Activated CD8-positive, alpha-beta memory T cell treated with anti-CD3 and anti-CD28 coated beads, Interleukin-2, amount 10 ng/mL, durations not matched to agents 7 days and 5 days (primary cell): ENCODE measurements at regions not wholly inside any gene's neighbourhood (a gene's known extent, or its start where the extent isn't known, plus 50 kb on each side); places are given as distances from the start of the nearest gene placed in this dataset. TPM values are rescaled to one million over a fixed set of nuclear protein-coding genes. Genes with fewer than 3 reads are reported as not detected.

Experiments used
- ATAC-seq: fragments of 150-1000 bp; cut with Tn5 transposase; one replicate; pipeline ENCODE4 v1.10.0; 2021; ENCODE audit warnings: moderate library complexity
- CTCF ChIA-PET: fragments of 350-600 bp; sonication (Branson Sonifier 250); formaldehyde crosslinking; loops from one replicate; lab custom pipeline; 2021; ENCODE audit warnings: antibody characterized with exemption; lab: Charles Lee
- DNase-seq: peaks from one replicate; pipeline ENCODE4 v3.0.0-alpha.2; 2020
- H3K27ac Mint-ChIP-seq: one replicate; pipeline ENCODE4 v1.8.0; 2021; ENCODE audit warnings: mild to moderate bottlenecking, mixed read lengths
- H3K27me3 Mint-ChIP-seq: one replicate; pipeline ENCODE4 v1.8.0; 2021; ENCODE audit warnings: mixed read lengths
- H3K36me3 Mint-ChIP-seq: one replicate; pipeline ENCODE4 v1.8.0; 2021; ENCODE audit warnings: mild to moderate bottlenecking, mixed read lengths
- H3K4me1 Mint-ChIP-seq: one replicate; pipeline ENCODE4 v1.8.0; 2021; ENCODE audit warnings: mixed read lengths
- H3K4me3 Mint-ChIP-seq: one replicate; pipeline ENCODE4 v1.8.0; 2021; ENCODE audit warnings: mild to moderate bottlenecking, moderate library complexity, mixed read lengths
- H3K9me3 Mint-ChIP-seq: one replicate; pipeline ENCODE4 v1.8.0; 2022; ENCODE audit warnings: low read depth, mixed read lengths
- microRNA-seq: library from miRNA; unstranded; fragments of <30 nt; microRNA quantifications from one replicate; pipeline ENCODE4 v1.2.0, GENCODE V29; 2022

- Mint-ChIP-seq H3K9me3 (no peaks in the 10 kb centered on the region), H3K27me3 (no peaks in the 10 kb centered on the region), H3K36me3 (no peaks in the 10 kb centered on the region), H3K4me3 (no peak overlapping the region), H3K27ac (no peak overlapping the region), H3K4me1 (no peaks in the 10 kb centered on the region)
- CTCF ChIA-PET: no interaction called here
- ATAC-seq (no peak), DNase-seq (no peak)
Observed at GRCh38 chr6:127030836-127031235, 87.6 kb upstream of the RSPO3 start.

GRCh38 chr6:127031511-127031910 is 87.0 kb upstream of the RSPO3 start:
- no peak for ATAC-seq
- H3K4me1 Mint-ChIP-seq: no peaks in the 10 kb centered on the region
- DNase-seq: no peak

GRCh38 chr6:127032971-127033370 is 85.5 kb upstream of the RSPO3 start:
- Mint-ChIP-seq H3K36me3 (no peaks in the 10 kb centered on the region), H3K27me3 (no peaks in the 10 kb centered on the region), H3K27ac (no peak overlapping the region), H3K4me3 (no peak overlapping the region), H3K4me1 (no peaks in the 10 kb centered on the region), H3K9me3 (no peaks in the 10 kb centered on the region)
- ATAC-seq: no peak
- CTCF ChIA-PET: no interaction called here
- DNase-seq: no peak

More at GRCh38 chr6:127031511-127031910, 87.0 kb upstream of the RSPO3 start:
- CTCF ChIA-PET: no interaction called here
- Mint-ChIP-seq H3K36me3 (no peaks in the 10 kb centered on the region), H3K27me3 (no peaks in the 10 kb centered on the region), H3K27ac (no peak overlapping the region), H3K9me3 (no peaks in the 10 kb centered on the region), H3K4me3 (no peak overlapping the region)

DNA sequence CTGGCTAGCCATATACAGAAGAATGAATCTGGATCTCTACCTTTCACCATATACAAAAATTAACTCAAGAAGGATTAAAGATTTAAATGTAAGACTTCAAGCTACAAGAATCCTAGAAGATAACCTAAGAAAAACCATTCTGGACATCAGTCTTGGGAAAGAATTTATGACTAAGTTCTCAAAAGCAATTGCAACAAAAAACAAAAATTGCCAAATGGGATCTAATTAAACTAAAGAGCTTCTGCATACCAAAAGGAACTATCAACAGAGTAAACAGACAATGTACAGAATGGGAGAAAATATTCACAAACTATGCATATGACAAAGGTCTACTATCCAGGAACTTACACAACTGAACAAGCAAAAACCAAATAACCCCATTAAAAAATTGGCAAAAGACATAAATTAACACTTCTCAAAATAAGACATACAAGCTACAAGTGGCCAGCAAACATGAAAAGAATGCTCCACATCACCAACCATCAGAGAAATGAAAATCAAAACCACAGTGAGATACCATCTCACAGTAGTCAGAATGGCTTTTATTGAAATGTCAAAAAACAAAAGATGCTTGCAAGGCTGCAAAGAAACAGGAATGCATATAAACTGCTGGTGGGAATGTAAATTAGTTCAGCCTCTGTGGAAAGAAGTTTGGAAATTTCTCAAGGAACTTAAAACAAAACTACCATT is 66.8 kb upstream of the RSPO3 start:
- no peak for ATAC-seq
- H3K36me3 Mint-ChIP-seq: no peaks in the 10 kb centered on the region
- H3K4me1 Mint-ChIP-seq: no peaks in the 10 kb centered on the region

DNA sequence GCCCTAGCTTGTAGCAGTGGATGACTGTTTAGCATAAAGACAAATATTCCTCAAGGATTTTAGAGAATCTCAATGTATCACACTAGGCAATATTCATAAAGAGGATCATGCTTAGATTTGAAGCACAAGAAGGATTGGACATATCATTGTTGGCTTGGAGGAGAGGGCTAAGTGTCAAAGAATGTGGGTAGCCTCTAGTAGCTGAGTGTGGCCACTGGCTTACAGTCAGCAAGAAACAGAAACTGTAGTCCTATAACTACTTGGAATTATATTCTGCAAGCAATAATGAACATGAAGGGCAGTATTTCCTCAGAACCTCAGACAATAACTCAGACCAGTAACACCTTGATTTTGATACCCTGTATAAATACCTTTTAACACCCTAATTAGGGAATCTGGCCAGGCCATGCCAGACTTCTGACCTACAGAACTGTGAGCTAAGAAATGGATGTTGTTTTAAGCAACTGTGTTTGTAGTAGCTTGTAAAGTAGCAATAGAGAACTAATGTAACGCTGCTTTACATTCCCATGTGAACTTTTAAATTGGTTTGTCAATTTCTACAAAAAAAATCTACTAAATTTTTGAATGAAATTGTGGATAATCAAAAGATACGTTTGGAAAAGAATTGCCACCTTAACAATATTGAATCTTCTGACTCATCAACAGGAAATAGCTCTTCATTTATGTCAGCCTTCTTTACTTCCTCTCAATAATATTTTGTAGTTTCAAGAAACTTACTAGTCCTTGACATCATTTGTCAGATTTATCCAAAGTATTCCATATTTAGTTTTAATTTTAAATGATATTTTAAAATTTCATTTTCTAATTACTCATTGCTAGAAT is 65.2 kb upstream of the RSPO3 start:
- Mint-ChIP-seq H3K9me3 (peaks cover 2% of the 10 kb centered on the region), H3K4me1 (no peaks in the 10 kb centered on the region)

More for the DNA sequence above, 66.8 kb upstream of the RSPO3 start:
- Mint-ChIP-seq H3K4me3 (no peak overlapping the region), H3K27me3 (no peaks in the 10 kb centered on the region), H3K9me3 (peaks cover 2% of the 10 kb centered on the region), H3K27ac (no peak overlapping the region)
- CTCF ChIA-PET: no interaction called here
- DNase-seq: no peak

DNA sequence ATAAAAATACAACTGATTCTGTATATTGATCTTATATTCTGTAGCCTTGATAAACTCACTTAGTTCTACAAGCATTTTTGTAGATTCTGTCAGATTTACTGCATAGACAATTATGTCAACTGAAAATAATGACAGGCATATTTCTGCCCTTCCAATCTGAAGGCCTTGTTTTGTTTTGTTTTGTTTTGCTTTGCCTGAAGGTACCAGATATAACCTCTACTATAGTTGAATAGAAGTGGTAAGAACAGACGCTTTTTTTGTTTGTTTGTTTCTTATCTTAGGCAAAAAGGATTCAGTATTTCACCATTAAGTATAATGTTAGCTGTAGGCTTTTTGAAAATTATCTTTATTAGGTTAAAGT is 64.6 kb upstream of the RSPO3 start:
- H3K27ac Mint-ChIP-seq: no peak overlapping the region
- H3K4me1 Mint-ChIP-seq: no peaks in the 10 kb centered on the region
- DNase-seq (no peak), ATAC-seq (no peak)
- H3K36me3 Mint-ChIP-seq: no peaks in the 10 kb centered on the region
- H3K4me3 Mint-ChIP-seq: no peak overlapping the region
- H3K9me3 Mint-ChIP-seq: peaks cover 2% of the 10 kb centered on the region
- CTCF ChIA-PET: interaction anchor here (1.4 kb wide), 1 partner anchor 10 kb away, joined by 3 read pairs; no protein-coding TSS in a partner anchor
- H3K27me3 Mint-ChIP-seq: no peaks in the 10 kb centered on the region

More for the DNA sequence above, 65.2 kb upstream of the RSPO3 start:
- H3K4me3 Mint-ChIP-seq: no peak overlapping the region
- no peaks in the 10 kb centered on the region for H3K27me3 Mint-ChIP-seq
- no peaks in the 10 kb centered on the region for H3K36me3 Mint-ChIP-seq
- CTCF ChIA-PET: interaction anchor here (1.4 kb wide), 1 partner anchor 9 kb away, joined by 3 read pairs; no protein-coding TSS in a partner anchor
- H3K27ac Mint-ChIP-seq: no peak overlapping the region
- ATAC-seq: no peak
- DNase-seq: no peak

DNA sequence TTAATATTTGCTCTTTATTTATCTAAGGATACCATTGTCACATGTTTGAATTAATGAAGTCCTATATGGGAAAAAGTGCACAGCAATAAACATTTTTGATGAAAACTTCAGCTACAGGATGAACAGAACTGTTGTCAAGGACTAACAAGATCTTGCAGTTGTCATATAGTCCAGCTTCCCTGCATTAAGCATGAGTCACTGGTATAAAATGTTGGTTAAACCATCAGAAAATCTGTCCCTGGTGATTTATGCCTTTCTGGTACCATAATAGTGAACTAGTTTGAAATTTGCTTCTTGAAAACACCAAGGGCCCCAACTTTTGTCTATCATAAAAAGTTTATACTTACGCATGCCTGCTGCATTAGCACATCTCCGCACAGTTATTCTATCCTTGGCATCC is 60.4 kb upstream of the RSPO3 start:
- peaks cover 2% of the 10 kb centered on the region for H3K27me3 Mint-ChIP-seq
- H3K9me3 Mint-ChIP-seq: no peaks in the 10 kb centered on the region
- H3K36me3 Mint-ChIP-seq: no peaks in the 10 kb centered on the region
- no peak for ATAC-seq
- DNase-seq: no peak
- CTCF ChIA-PET: no interaction called here
- H3K27ac Mint-ChIP-seq: no peak overlapping the region
- H3K4me1 Mint-ChIP-seq: no peaks in the 10 kb centered on the region
- H3K4me3 Mint-ChIP-seq: no peak overlapping the region

GRCh38 chr6:127058936-127059335 is 59.5 kb upstream of the RSPO3 start:
- no peak overlapping the region for H3K27ac Mint-ChIP-seq
- no peak for ATAC-seq
- H3K27me3 Mint-ChIP-seq: peaks cover 2% of the 10 kb centered on the region
- H3K36me3 Mint-ChIP-seq: no peaks in the 10 kb centered on the region
- DNase-seq: no peak
- H3K4me1 Mint-ChIP-seq: no peaks in the 10 kb centered on the region
- CTCF ChIA-PET: no interaction called here
- no peak overlapping the region for H3K4me3 Mint-ChIP-seq
- H3K9me3 Mint-ChIP-seq: no peaks in the 10 kb centered on the region

Small RNA genes in the stretch of these regions (microRNA-seq; reads per million reads assigned to microRNA genes)
- gene MIR588: not detected
